ENCODE measurements at regions not wholly inside any gene's neighbourhood (a gene's known extent, or its start where the extent isn't known, plus 50 kb on each side); places are given as distances from the start of the nearest gene placed in this dataset.

GRCh38 chr4:153844144-153844543 is 55.3 kb upstream of the SFRP2 start:
- H3K4me3 ChIP-seq (ENCODE audit: low read depth, low read length) = no peak overlapping the region
- TF ChIP-seq CTCF (IDR thresholded peaks at IDR 0.05; ENCODE audit: borderline replicate concordance, insufficient read depth, low read depth, low read length) = no peak

All from GM12875 (cell line).